HEK293T (cell line): ENCODE measurements at regions not wholly inside any gene's neighbourhood (a gene's known extent, or its start where the extent isn't known, plus 50 kb on each side); places are given as distances from the start of the nearest gene placed in this dataset.

Source experiments
- CTCF ChIA-PET: fragments of 350-600 bp; formaldehyde crosslinking; extraction: SDS; loops from one replicate; lab custom pipeline; 2021; ENCODE audit warnings: antibody characterized with exemption, inconsistent platforms; lab: Yijun Ruan, JAX
- POLR2A ChIA-PET: fragments of 350-600 bp; formaldehyde crosslinking; extraction: SDS; loops from one replicate; lab custom pipeline; 2020; ENCODE audit warnings: antibody characterized with exemption, inconsistent platforms; lab: Yijun Ruan, JAX
- DNase-seq: peaks from one replicate; pipeline ENCODE4 v3.0.0; 2012; ENCODE audit warnings: mixed read lengths; ENCODE audit errors: extremely low spot score
- ARNT ChIP-seq: fragments of 450-650 bp; IDR thresholded peaks from 2 replicates; pipeline ENCODE4 v1.6.1; 2017; ENCODE audit warnings: mild to moderate bottlenecking
- BHLHE40 ChIP-seq: fragments of 450-650 bp; IDR thresholded peaks from 2 replicates; pipeline ENCODE4 v1.6.1; 2016; ENCODE audit warnings: mild to moderate bottlenecking, moderate library complexity, borderline replicate concordance
- CTBP1 ChIP-seq: fragments of 450-650 bp; IDR thresholded peaks from 2 replicates; pipeline ENCODE4 v1.6.1; 2016; ENCODE audit warnings: borderline replicate concordance
- ELF4 ChIP-seq: fragments of 450-650 bp; IDR thresholded peaks from 2 replicates; pipeline ENCODE4 v1.6.1; 2017; ENCODE audit warnings: antibody characterized with exemption
- FOXA1 ChIP-seq: fragments of 450-650 bp; IDR thresholded peaks from 2 replicates; pipeline ENCODE4 v1.6.1; 2016; ENCODE audit warnings: mild to moderate bottlenecking
- FOXK2 ChIP-seq: fragments of 450-650 bp; IDR thresholded peaks from 2 replicates; pipeline ENCODE4 v1.6.1; 2016; ENCODE audit warnings: mild to moderate bottlenecking
- FOXM1 ChIP-seq: fragments of 450-650 bp; IDR thresholded peaks from 2 replicates; pipeline ENCODE4 v1.6.1; 2017; ENCODE audit warnings: mild to moderate bottlenecking, borderline replicate concordance
- HDGF ChIP-seq: fragments of 450-650 bp; IDR thresholded peaks from 2 replicates; pipeline ENCODE4 v1.6.1; 2017; ENCODE audit warnings: antibody characterized with exemption, borderline replicate concordance
- L3MBTL2 ChIP-seq: fragments of 450-650 bp; conservative IDR thresholded peaks from 2 replicates; pipeline ENCODE4 v1.6.1; 2016; ENCODE audit warnings: mild to moderate bottlenecking
- LEF1 ChIP-seq: fragments of 450-650 bp; IDR thresholded peaks from 2 replicates; pipeline ENCODE4 v1.6.1; 2017; ENCODE audit warnings: mild to moderate bottlenecking, borderline replicate concordance
- NFRKB ChIP-seq: fragments of 450-650 bp; IDR thresholded peaks from 2 replicates; pipeline ENCODE4 v1.6.1; 2016; ENCODE audit warnings: mild to moderate bottlenecking, moderate library complexity
- PKNOX1 ChIP-seq: fragments of 450-650 bp; IDR thresholded peaks from 2 replicates; pipeline ENCODE4 v1.6.1; 2016
- SP1 ChIP-seq: fragments of 450-650 bp; IDR thresholded peaks from 2 replicates; pipeline ENCODE4 v1.6.1; 2017
- SUZ12 ChIP-seq: fragments of 450-650 bp; IDR thresholded peaks from 2 replicates; pipeline ENCODE4 v1.6.1; 2016; ENCODE audit warnings: mild to moderate bottlenecking
- TARDBP ChIP-seq: fragments of 450-650 bp; IDR thresholded peaks from 2 replicates; pipeline ENCODE4 v1.6.1; 2016
- ZNF384 ChIP-seq: fragments of 450-650 bp; IDR thresholded peaks from 2 replicates; pipeline ENCODE4 v1.6.1; 2016

- POLR2A ChIA-PET = no interaction called here
- TF ChIP-seq SUZ12 (no peak), TARDBP (no peak), FOXM1 (no peak), CTBP1 (no peak), LEF1 (no peak), NFRKB (no peak), ARNT (no peak), BHLHE40 (no peak), PKNOX1 (no peak), L3MBTL2 (no peak), ELF4 (no peak), ZNF384 (no peak), FOXA1 (no peak), HDGF (no peak), FOXK2 (no peak), SP1 (no peak)
- DNase-seq = no peak
- CTCF ChIA-PET = no interaction called here
These were observed 106.8 kb downstream of the TOMM20 start for GRCh38 chr1:235021815-235022214.

GRCh38 chr1:235021321-235021720 is 107.3 kb downstream of the TOMM20 start:
- DNase-seq = no peak
- CTCF ChIA-PET = no interaction called here
- TF ChIP-seq TARDBP (no peak), FOXM1 (no peak), FOXA1 (no peak), BHLHE40 (no peak)
- POLR2A ChIA-PET = no interaction called here

- CTCF ChIA-PET = no interaction called here
- POLR2A ChIA-PET = no interaction called here
- no peak for DNase-seq
These were observed 108.7 kb downstream of the TOMM20 start for GRCh38 chr1:235019961-235020360.

GRCh38 chr1:235019471-235019870 is 109.2 kb downstream of the TOMM20 start:
- DNase-seq = no peak
- POLR2A ChIA-PET = no interaction called here
- CTCF ChIA-PET = no interaction called here
- TF ChIP-seq FOXM1 (no peak), BHLHE40 (no peak), TARDBP (no peak), L3MBTL2 (no peak), PKNOX1 (no peak), SUZ12 (no peak), FOXA1 (no peak), FOXK2 (no peak), NFRKB (no peak), CTBP1 (no peak), ELF4 (no peak), SP1 (no peak), ARNT (no peak), LEF1 (no peak), HDGF (no peak), ZNF384 (no peak)

More at GRCh38 chr1:235019961-235020360, 108.7 kb downstream of the TOMM20 start:
- TF ChIP-seq ARNT (no peak), HDGF (no peak), ELF4 (no peak), FOXA1 (no peak), ZNF384 (no peak), FOXM1 (no peak), SUZ12 (no peak), TARDBP (no peak), NFRKB (no peak), FOXK2 (no peak), L3MBTL2 (no peak), SP1 (no peak), PKNOX1 (no peak), BHLHE40 (no peak), CTBP1 (no peak), LEF1 (no peak)

- ChIA-PET CTCF (no interaction called here), POLR2A (no interaction called here)
- DNase-seq = no peak
- TF ChIP-seq NFRKB (no peak), ZNF384 (no peak), PKNOX1 (no peak), LEF1 (no peak), FOXM1 (no peak), ELF4 (no peak)
These were observed 109.8 kb downstream of the TOMM20 start for GRCh38 chr1:235018720-235019444.

- DNase-seq = no peak
- POLR2A ChIA-PET = no interaction called here
- no peak for TF ChIP-seq FOXK2
- no peak for TF ChIP-seq SUZ12
- no peak for TF ChIP-seq TARDBP
- no peak for TF ChIP-seq HDGF
- TF ChIP-seq ZNF384 = no peak
- TF ChIP-seq PKNOX1 = no peak
- no peak for TF ChIP-seq CTBP1
- no peak for TF ChIP-seq FOXA1
- TF ChIP-seq NFRKB = no peak
- no peak for TF ChIP-seq ARNT
- no peak for TF ChIP-seq ELF4
- TF ChIP-seq SP1 = no peak
- TF ChIP-seq L3MBTL2 = no peak
- no peak for TF ChIP-seq BHLHE40
- no peak for TF ChIP-seq LEF1
- no peak for TF ChIP-seq FOXM1
- CTCF ChIA-PET = no interaction called here
These were observed 110.5 kb downstream of the TOMM20 start for GRCh38 chr1:235018161-235018560.
